Stomach (tissue), 8 donors: ENCODE measurements at regions not wholly inside any gene's neighbourhood (a gene's known extent, or its start where the extent isn't known, plus 50 kb on each side); places are given as distances from the start of the nearest gene placed in this dataset.

ENCODE experiments used
- DNase-seq, 2 donors: peaks; one replicate each; pipeline versions ENCODE4 v3.0.0 to v3.0.0-alpha.2; 2013 to 2019
- H3K27ac ChIP-seq, 5 donors: fragments of 200-600 bp in 4 of 5; sonication (generic) in 4 of 5; one replicate each; pipeline ENCODE4 v1.5.1; 2013 to 2019; ENCODE audit warnings: mild to moderate bottlenecking in 1 of 5, moderate library complexity in 1 of 5
- H3K27me3 ChIP-seq, 3 donors: fragments of 200-600 bp; sonication (generic); one replicate each; pipeline ENCODE4 v1.5.1; 2017 to 2019; ENCODE audit warnings: mixed run types in 1 of 3
- H3K36me3 ChIP-seq, 4 donors: fragments of 200-600 bp; sonication (generic); 1 replicate in 3 of 4; 2 replicates in 1 of 4; pipeline ENCODE4 v1.5.1; 2016 to 2019
- H3K4me1 ChIP-seq, 4 donors: fragments of 200-600 bp; sonication (generic); one replicate each; pipeline ENCODE4 v1.5.1; 2016 to 2019
- H3K4me3 ChIP-seq, 4 donors: fragments of 200-600 bp; sonication (generic) in 3 of 4; one replicate each; pipeline ENCODE4 v1.5.1; 2016 to 2019; ENCODE audit warnings: mild to moderate bottlenecking in 1 of 4
- H3K9me3 ChIP-seq, 4 donors: fragments of 200-600 bp; sonication (generic); one replicate each; pipeline ENCODE4 v1.5.1; 2016 to 2019
- CTCF ChIP-seq, 7 experiments: fragments of 450-650 bp in 4 of 7; fragments of 200-600 bp in 3 of 7; sonication (generic) in 3 of 7; IDR thresholded peaks; one replicate each; pipeline ENCODE4 v1.5.1; 2016 to 2019; ENCODE audit warnings: antibody characterized with exemption in 7 of 7, control low read depth in 2 of 7, mild to moderate bottlenecking in 1 of 7
- EP300 ChIP-seq: sonication (generic); formaldehyde crosslinking; IDR thresholded peaks from one replicate; pipeline ENCODE4 v1.6.1; 2017; ENCODE audit warnings: antibody characterized with exemption
- POLR2A ChIP-seq, 4 donors: fragments of 450-650 bp; IDR thresholded peaks; one replicate each; pipeline ENCODE4 v1.6.1; 2016; ENCODE audit warnings: antibody characterized with exemption in 4 of 4, control low read depth in 2 of 4, mild to moderate bottlenecking in 1 of 4, moderate library complexity in 1 of 4
- POLR2AphosphoS5 ChIP-seq, 3 donors: sonication (generic); formaldehyde crosslinking; IDR thresholded peaks; one replicate each; pipeline ENCODE4 v1.6.1; 2016; ENCODE audit warnings: antibody characterized with exemption in 3 of 3
- WGBS, 5 donors: extraction: QIAGEN DNeasy Blood & Tissue Kit in 3 of 5; methylation state at CpG; one replicate each; pipeline versions ENCODE4 v1.1.5 to v1.1.7; 2013 to 2018; 5-methylcytosine and 5-hydroxymethylcytosine counted together
- intact Hi-C: fragments of 100-400 bp; cut with DNase I; formaldehyde crosslinking; loops from one replicate; pipeline ENCODE4 v1.15.1; 2023; ENCODE audit warnings: low total_unique reads
- donor health status: healthy with polysubstance abuse.
- donor health status: Bipolar disorder and iron deficiency.
- donor health status: healthy.

GRCh38 chr21:39047046-39047445 lies 136.2 kb downstream of the PSMG1 start:
- H3K27ac ChIP-seq: no peak overlapping the region

GRCh38 chr21:39046236-39046916 lies 136.9 kb downstream of the PSMG1 start:
- H3K27me3 ChIP-seq: no peaks in the 10 kb centered on the region
- H3K36me3 ChIP-seq: no peaks in the 10 kb centered on the region
- no peak overlapping the region for H3K27ac ChIP-seq
- TF ChIP-seq CTCF (IDR thresholded peaks at IDR 0.05): no peak
- 92 to 96% (median 95%) methylated on average over 9 of the region's 9 CpGs for WGBS, 5 donors
- no peaks in the 10 kb centered on the region for H3K9me3 ChIP-seq
- no peak overlapping the region for H3K4me3 ChIP-seq
- no peaks in the 10 kb centered on the region for H3K4me1 ChIP-seq
- intact Hi-C loops: no loop called here
- no peak for DNase-seq

More at GRCh38 chr21:39047046-39047445, 136.2 kb downstream of the PSMG1 start:
- Histone ChIP-seq H3K9me3 (no peaks in the 10 kb centered on the region), H3K27me3 (no peaks in the 10 kb centered on the region), H3K36me3 (no peaks in the 10 kb centered on the region), H3K4me1 (no peaks in the 10 kb centered on the region), H3K4me3 (no peak overlapping the region)
- intact Hi-C loops: no loop called here
- TF ChIP-seq EP300 (no peak), POLR2AphosphoS5 (IDR thresholded peaks at IDR 0.05) (no peak), POLR2A (IDR thresholded peaks at IDR 0.05) (no peak), CTCF (IDR thresholded peaks at IDR 0.05) (no peak)
- DNase-seq: no peak
- WGBS, 5 donors: 85 to 95% (median 92%) methylated on average over 3 of the region's 3 CpGs

- H3K9me3 ChIP-seq: no peaks in the 10 kb centered on the region
- intact Hi-C loops: no loop called here
- WGBS, 5 donors: 83 to 93% (median 85%) methylated on average over 4 of the region's 4 CpGs
These were observed 141.4 kb downstream of the PSMG1 start for GRCh38 chr21:39041816-39042215.

GRCh38 chr21:39040494-39041110 lies 142.6 kb downstream of the PSMG1 start:
- peak overlapping the region in 4 of 5 donors; percentile 7 to 59 (median 30) for H3K27ac ChIP-seq
- DNase-seq: no peak

More at GRCh38 chr21:39041816-39042215, 141.4 kb downstream of the PSMG1 start:
- no peak overlapping the region for H3K27ac ChIP-seq
- no peak overlapping the region for H3K4me3 ChIP-seq
- H3K36me3 ChIP-seq: no peaks in the 10 kb centered on the region
- no peak for DNase-seq
- H3K4me1 ChIP-seq: no peaks in the 10 kb centered on the region
- TF ChIP-seq POLR2A (IDR thresholded peaks at IDR 0.05) (no peak), POLR2AphosphoS5 (IDR thresholded peaks at IDR 0.05) (no peak)
- no peaks in the 10 kb centered on the region for H3K27me3 ChIP-seq

More at GRCh38 chr21:39040494-39041110, 142.6 kb downstream of the PSMG1 start:
- H3K9me3 ChIP-seq: no peaks in the 10 kb centered on the region
- 54 to 76% (median 71%) methylated on average over 5 of the region's 5 CpGs for WGBS, 5 donors
- intact Hi-C loops: no loop called here
- TF ChIP-seq POLR2AphosphoS5 (IDR thresholded peaks at IDR 0.05): no peak
- no peak for TF ChIP-seq EP300
- TF ChIP-seq POLR2A (IDR thresholded peaks at IDR 0.05): no peak
- TF ChIP-seq CTCF (IDR thresholded peaks at IDR 0.05): no peak
- no peak overlapping the region for H3K4me3 ChIP-seq
- H3K27me3 ChIP-seq: no peaks in the 10 kb centered on the region
- no peaks in the 10 kb centered on the region for H3K36me3 ChIP-seq
- H3K4me1 ChIP-seq: no peaks in the 10 kb centered on the region
